CD4-positive, alpha-beta memory T cell (primary cell): ENCODE measurements at regions not wholly inside any gene's neighbourhood (a gene's known extent, or its start where the extent isn't known, plus 50 kb on each side); places are given as distances from the start of the nearest gene placed in this dataset.
"Not testable (repeated sequence)": the region's sequence is repeated elsewhere in the genome, so short reads cannot be mapped to it uniquely, and the experiment has no call there.

Experiments used
- CTCF ChIA-PET: fragments of 350-600 bp; sonication (Branson Sonifier 250); formaldehyde crosslinking; loops from one replicate; lab custom pipeline; 2021; ENCODE audit warnings: inconsistent platforms; ENCODE audit not compliant: partially characterized antibody; lab: Charles Lee
- POLR2A ChIA-PET: fragments of 350-600 bp; sonication (Branson Sonifier 250); formaldehyde crosslinking; loops from one replicate; lab custom pipeline; 2021; ENCODE audit not compliant: partially characterized antibody; lab: Charles Lee
- DNase-seq, 5 donors: peaks; one replicate each; pipeline versions ENCODE4 v3.0.0 to v3.0.0-alpha.2; 2020 to 2022; ENCODE audit warnings: mixed read lengths in 1 of 5
- H3K27ac ChIP-seq: one replicate; pipeline ENCODE4 v1.7.0; 2013; ENCODE audit warnings: low read depth, low read length
- H3K27me3 ChIP-seq: 2 replicates; pipeline ENCODE4 v1.7.0; 2013; ENCODE audit warnings: mild to moderate bottlenecking, low read length, moderate library complexity; ENCODE audit not compliant: insufficient read depth
- H3K36me3 ChIP-seq: 2 replicates; pipeline ENCODE4 v1.7.0; 2013; ENCODE audit warnings: mild to moderate bottlenecking, low read length, moderate library complexity; ENCODE audit not compliant: insufficient read depth
- H3K4me1 ChIP-seq: 2 replicates; pipeline ENCODE4 v1.7.0; 2013; ENCODE audit warnings: mild to moderate bottlenecking, low read length, moderate library complexity; ENCODE audit not compliant: insufficient read depth
- H3K4me3 ChIP-seq, 2 donors: one replicate each; pipeline ENCODE4 v1.7.0; 2013; ENCODE audit warnings: low read length in 2 of 2, mild to moderate bottlenecking in 1 of 2
- H3K9me3 ChIP-seq, 2 donors: one replicate each; pipeline ENCODE4 v1.7.0; 2013; ENCODE audit warnings: low read length in 2 of 2, control low read depth in 1 of 2; ENCODE audit not compliant: control insufficient read depth in 1 of 2
- H3K27ac Mint-ChIP-seq, 7 donors: one replicate each; pipeline ENCODE4 v1.8.0; 2020 to 2021; ENCODE audit warnings: mixed read lengths in 7 of 7, mild to moderate bottlenecking in 6 of 7, inconsistent platforms in 3 of 7, moderate library complexity in 3 of 7
- H3K27me3 Mint-ChIP-seq, 2 donors: one replicate each; pipeline ENCODE4 v1.8.0; 2020 to 2021; ENCODE audit warnings: mixed read lengths in 2 of 2
- H3K36me3 Mint-ChIP-seq, 2 donors: one replicate each; pipeline ENCODE4 v1.8.0; 2020 to 2021; ENCODE audit warnings: mixed read lengths in 2 of 2, inconsistent platforms in 1 of 2, mild to moderate bottlenecking in 1 of 2
- H3K4me1 Mint-ChIP-seq, 4 donors: one replicate each; pipeline ENCODE4 v1.8.0; 2020 to 2021; ENCODE audit warnings: mixed read lengths in 4 of 4, mild to moderate bottlenecking in 1 of 4
- H3K4me3 Mint-ChIP-seq, 8 donors: one replicate each; pipeline ENCODE4 v1.8.0; 2020 to 2021; ENCODE audit warnings: mixed read lengths in 8 of 8, mild to moderate bottlenecking in 7 of 8, moderate library complexity in 6 of 8, inconsistent platforms in 3 of 8
- H3K9me3 Mint-ChIP-seq, 8 donors: one replicate each; pipeline ENCODE4 v1.8.0; 2020 to 2021; ENCODE audit warnings: mixed read lengths in 8 of 8, mild to moderate bottlenecking in 5 of 8, inconsistent platforms in 3 of 8, moderate library complexity in 1 of 8
- intact Hi-C: fragments of 100-400 bp; cut with micrococcal nuclease; formaldehyde crosslinking; loops from one replicate; pipeline ENCODE4 v1.15.1; 2023

- H3K36me3 Mint-ChIP-seq, result no peaks in the 10 kb centered on the region
- intact Hi-C loops, result no loop called here
- peaks cover 4% of the 10 kb centered on the region in 2 donors for H3K27me3 Mint-ChIP-seq
- Histone ChIP-seq H3K36me3 (no peaks in the 10 kb centered on the region), H3K4me1 (no peaks in the 10 kb centered on the region), H3K9me3 (no peaks in the 10 kb centered on the region), H3K4me3 (no peak overlapping the region), H3K27ac (no peak overlapping the region), H3K27me3 (no peaks in the 10 kb centered on the region)
- CTCF ChIA-PET, result no interaction called here
- no peak overlapping the region for H3K4me3 Mint-ChIP-seq
- H3K27ac Mint-ChIP-seq, result no peak overlapping the region
- POLR2A ChIA-PET, result no interaction called here
- H3K4me1 Mint-ChIP-seq, result no peaks in the 10 kb centered on the region
- peaks cover 0 to 12% (median 2%) of the 10 kb centered on the region in 8 donors for H3K9me3 Mint-ChIP-seq
- no peak for DNase-seq
These were observed 81.7 kb upstream of the FGFR2 start for GRCh38 chr10:121679916-121680315.

DNA sequence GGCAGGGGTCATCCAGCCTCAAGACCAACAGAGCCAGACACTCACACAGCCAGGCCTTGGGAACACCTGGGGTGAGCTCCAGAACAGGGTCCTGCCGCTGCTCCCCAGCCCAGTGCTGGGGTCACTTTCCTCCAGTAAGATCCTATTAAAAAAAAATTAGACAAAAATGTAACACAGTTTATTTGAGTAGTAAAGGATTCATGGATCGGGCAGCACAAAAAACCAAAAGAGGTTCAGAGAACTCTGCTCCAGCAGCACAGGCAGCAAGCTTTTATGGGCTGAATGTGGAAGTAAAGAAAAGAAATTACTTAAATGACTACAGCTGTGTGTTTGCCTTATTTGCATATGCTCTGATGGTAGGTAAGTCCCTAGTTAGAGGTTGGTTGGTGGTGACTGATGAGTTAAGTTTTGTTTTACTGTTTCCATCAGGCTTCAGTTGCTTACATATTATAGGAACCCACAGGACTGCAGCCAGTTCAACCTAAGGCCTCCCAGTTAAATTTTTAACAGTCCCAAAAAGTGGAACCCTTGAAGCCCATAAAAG, 80.5 kb upstream of the FGFR2 start:
- no peaks in the 10 kb centered on the region for H3K27me3 ChIP-seq
- no peak overlapping the region for H3K4me3 Mint-ChIP-seq
- no peak overlapping the region for H3K4me3 ChIP-seq
- no peaks in the 10 kb centered on the region for H3K36me3 Mint-ChIP-seq
- H3K27ac Mint-ChIP-seq, result no peak overlapping the region
- no peak for DNase-seq
- POLR2A ChIA-PET, result no interaction called here
- CTCF ChIA-PET, result no interaction called here
- H3K36me3 ChIP-seq, result no peaks in the 10 kb centered on the region
- no peaks in the 10 kb centered on the region for H3K4me1 Mint-ChIP-seq
- intact Hi-C loops, result no loop called here
- H3K4me1 ChIP-seq, result no peaks in the 10 kb centered on the region
- no peaks in the 10 kb centered on the region for H3K9me3 ChIP-seq
- H3K27ac ChIP-seq, result no peak overlapping the region
- H3K9me3 Mint-ChIP-seq, result peaks cover 0 to 12% (median 2%) of the 10 kb centered on the region in 8 donors
- H3K27me3 Mint-ChIP-seq, result peaks cover 3% of the 10 kb centered on the region in 2 donors

DNA sequence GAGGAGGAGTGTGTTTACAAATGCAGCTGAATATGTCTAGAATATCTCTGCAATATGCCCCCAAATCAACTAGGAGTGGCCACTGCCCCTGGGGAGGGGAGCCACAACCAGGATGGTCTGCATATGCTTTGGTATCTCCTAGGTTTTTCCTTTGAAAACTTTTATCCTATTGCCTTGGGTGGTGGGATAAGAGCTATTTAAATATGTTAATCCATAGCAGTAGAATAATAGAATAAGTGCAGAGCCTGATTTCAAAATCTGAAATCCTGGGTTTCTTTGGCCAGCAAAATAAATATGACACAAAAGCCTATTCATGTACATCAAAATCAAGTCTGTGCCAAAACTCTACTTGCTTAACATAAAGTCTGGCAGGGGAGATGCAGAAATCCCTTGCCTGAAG, 79.6 kb upstream of the FGFR2 start:
- ChIA-PET POLR2A (interaction anchor here (0.6 kb wide), 1 partner anchor 20 kb away, joined by 3 read pairs; no protein-coding TSS in a partner anchor), CTCF (no interaction called here)
- Mint-ChIP-seq H3K27ac (no peak overlapping the region), H3K4me3 (no peak overlapping the region), H3K36me3 (no peaks in the 10 kb centered on the region), H3K4me1 (no peaks in the 10 kb centered on the region), H3K27me3 (peaks cover 3% of the 10 kb centered on the region in 2 donors), H3K9me3 (peaks cover 0 to 12% (median 2%) of the 10 kb centered on the region in 8 donors)
- no peaks in the 10 kb centered on the region for H3K9me3 ChIP-seq
- no peaks in the 10 kb centered on the region for H3K36me3 ChIP-seq
- intact Hi-C loops, result no loop called here
- no peak for DNase-seq
- H3K4me1 ChIP-seq, result no peaks in the 10 kb centered on the region
- no peak overlapping the region for H3K4me3 ChIP-seq
- no peak overlapping the region for H3K27ac ChIP-seq
- H3K27me3 ChIP-seq, result no peaks in the 10 kb centered on the region

GRCh38 chr10:121675344-121675743, 77.1 kb upstream of the FGFR2 start:
- DNase-seq, result no peak
- Mint-ChIP-seq H3K36me3 (no peaks in the 10 kb centered on the region), H3K4me3 (no peak overlapping the region), H3K27me3 (peaks cover 1 to 3% of the 10 kb centered on the region in 2 donors), H3K9me3 (peaks cover 0 to 9% (median 4%) of the 10 kb centered on the region in 8 donors), H3K27ac (no peak overlapping the region), H3K4me1 (no peaks in the 10 kb centered on the region)
- Histone ChIP-seq H3K27ac (no peak overlapping the region), H3K36me3 (no peaks in the 10 kb centered on the region), H3K4me3 (no peak overlapping the region), H3K4me1 (no peaks in the 10 kb centered on the region), H3K27me3 (no peaks in the 10 kb centered on the region), H3K9me3 (no peaks in the 10 kb centered on the region)
- POLR2A ChIA-PET, result no interaction called here
- CTCF ChIA-PET, result no interaction called here
- intact Hi-C loops, result no loop called here

DNA sequence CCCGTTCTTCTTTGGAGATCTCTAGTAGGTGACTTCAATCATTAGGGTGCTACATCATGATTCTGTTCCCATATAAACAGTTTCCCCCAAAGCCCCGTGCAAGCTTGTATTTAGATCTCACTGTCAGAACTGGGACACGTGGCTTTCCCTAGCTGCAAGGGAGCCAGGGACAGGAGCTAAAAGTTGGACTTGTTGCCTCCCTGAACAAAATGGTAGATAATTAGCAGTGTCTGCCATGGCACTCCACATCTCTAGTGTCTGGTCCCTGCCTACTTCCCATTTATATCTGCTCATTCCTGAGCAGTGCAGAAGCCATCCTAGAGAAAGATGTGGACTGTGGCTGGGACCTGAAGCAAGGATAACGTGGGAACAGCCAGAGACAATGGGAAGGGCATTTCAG, 76.6 kb upstream of the FGFR2 start:
- Histone ChIP-seq H3K27me3 (no peaks in the 10 kb centered on the region), H3K9me3 (no peaks in the 10 kb centered on the region), H3K27ac (no peak overlapping the region), H3K4me3 (no peak overlapping the region), H3K36me3 (no peaks in the 10 kb centered on the region), H3K4me1 (no peaks in the 10 kb centered on the region)
- POLR2A ChIA-PET, result no interaction called here
- CTCF ChIA-PET, result no interaction called here
- intact Hi-C loops, result no loop called here
- H3K4me1 Mint-ChIP-seq, result no peaks in the 10 kb centered on the region
- H3K27ac Mint-ChIP-seq, result no peak overlapping the region
- H3K9me3 Mint-ChIP-seq, result peaks cover 0 to 8% (median 4%) of the 10 kb centered on the region in 8 donors
- H3K36me3 Mint-ChIP-seq, result no peaks in the 10 kb centered on the region
- no peak overlapping the region for H3K4me3 Mint-ChIP-seq
- peaks cover 1 to 6% of the 10 kb centered on the region in 2 donors for H3K27me3 Mint-ChIP-seq
- DNase-seq, result no peak

- H3K36me3 ChIP-seq, result no peaks in the 10 kb centered on the region
- no peaks in the 10 kb centered on the region for H3K27me3 ChIP-seq
- intact Hi-C loops, result no loop called here
- Mint-ChIP-seq H3K36me3 (no peaks in the 10 kb centered on the region), H3K27ac (no peak overlapping the region), H3K4me3 (no peak overlapping the region), H3K27me3 (peaks cover 0 to 4% of the 10 kb centered on the region in 2 donors), H3K4me1 (no peaks in the 10 kb centered on the region), H3K9me3 (peaks cover 0 to 10% (median 2%) of the 10 kb centered on the region in 8 donors)
- DNase-seq, result no peak
- H3K9me3 ChIP-seq, result no peaks in the 10 kb centered on the region
- H3K27ac ChIP-seq, result no peak overlapping the region
- no peaks in the 10 kb centered on the region for H3K4me1 ChIP-seq
- no peak overlapping the region for H3K4me3 ChIP-seq
- POLR2A ChIA-PET, result no interaction called here
- CTCF ChIA-PET, result no interaction called here
These were observed 74.5 kb upstream of the FGFR2 start for GRCh38 chr10:121672733-121673132.

- H3K4me1 Mint-ChIP-seq, CTCF ChIA-PET, H3K9me3 ChIP-seq, H3K27ac Mint-ChIP-seq, DNase-seq, intact Hi-C loops, POLR2A ChIA-PET, H3K36me3 Mint-ChIP-seq, H3K4me3 Mint-ChIP-seq, H3K27me3 ChIP-seq, H3K4me1 ChIP-seq, H3K4me3 ChIP-seq, H3K36me3 ChIP-seq, H3K27ac ChIP-seq, H3K27me3 Mint-ChIP-seq: not testable (repeated sequence)
- peaks cover 0 to 12% (median 4%) of the 10 kb centered on the region in 8 donors for H3K9me3 Mint-ChIP-seq
These were observed 71.6 kb upstream of the FGFR2 start for GRCh38 chr10:121669840-121670239.

DNA sequence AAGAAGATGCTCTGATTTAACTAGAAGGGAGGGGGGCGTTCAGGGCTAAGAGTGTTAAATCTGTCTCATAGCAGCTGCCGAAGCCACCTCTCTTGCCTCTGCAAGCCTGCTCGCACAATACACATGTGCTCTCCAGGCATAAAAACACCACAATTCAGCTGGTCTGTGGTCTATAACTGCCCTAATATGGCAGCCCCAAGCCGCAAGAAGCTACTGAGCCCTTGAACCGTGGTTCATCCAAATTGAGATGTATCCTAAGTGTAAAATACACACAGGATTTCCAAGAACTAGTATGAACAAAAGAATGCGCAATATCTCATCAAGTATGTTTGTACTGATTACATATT, 70.8 kb upstream of the FGFR2 start:
- Histone ChIP-seq H3K4me1 (no peaks in the 10 kb centered on the region), H3K9me3 (no peaks in the 10 kb centered on the region), H3K27ac (no peak overlapping the region), H3K27me3 (no peaks in the 10 kb centered on the region), H3K4me3 (no peak overlapping the region), H3K36me3 (no peaks in the 10 kb centered on the region)
- Mint-ChIP-seq H3K27me3 (peaks cover 0 to 5% of the 10 kb centered on the region in 2 donors), H3K4me3 (no peak overlapping the region), H3K9me3 (peaks cover 0 to 12% (median 4%) of the 10 kb centered on the region in 8 donors), H3K36me3 (no peaks in the 10 kb centered on the region), H3K4me1 (no peaks in the 10 kb centered on the region), H3K27ac (no peak overlapping the region)
- no peak for DNase-seq
- ChIA-PET CTCF (no interaction called here), POLR2A (no interaction called here)
- intact Hi-C loops, result no loop called here
